HG02798 (cell line): ENCODE measurements at regions not wholly inside any gene's neighbourhood (a gene's known extent, or its start where the extent isn't known, plus 50 kb on each side); places are given as distances from the start of the nearest gene placed in this dataset.
"Not testable (repeated sequence)": the region's sequence is repeated elsewhere in the genome, so short reads cannot be mapped to it uniquely, and the experiment has no call there.

Experiments used
- ATAC-seq: cut with Tn5 transposase; IDR thresholded peaks from one replicate; pipeline ENCODE4 v1.9.1; 2021; ENCODE audit warnings: mild to moderate bottlenecking; ENCODE audit not compliant: unreplicated experiment, poor library complexity

- ATAC-seq: no peak
Observed at GRCh38 chr6:91241946-91242613, 655.2 kb upstream of the MAP3K7 start.

GRCh38 chr6:91240878-91241603, 654.2 kb upstream of the MAP3K7 start:
- peak; percentile 69 for ATAC-seq

- no peak for ATAC-seq
Observed at GRCh38 chr6:91221072-91221720, 634.3 kb upstream of the MAP3K7 start.

GRCh38 chr6:91213229-91213901, 626.5 kb upstream of the MAP3K7 start:
- ATAC-seq: no peak

GRCh38 chr6:91198588-91199255, 611.9 kb upstream of the MAP3K7 start:
- ATAC-seq: no peak

GRCh38 chr6:91196729-91197128, 609.9 kb upstream of the MAP3K7 start:
- no peak for ATAC-seq

- ATAC-seq: no peak
Observed at GRCh38 chr6:91193446-91193845, 606.6 kb upstream of the MAP3K7 start.

- ATAC-seq: not testable (repeated sequence)
Observed at GRCh38 chr6:91190041-91190440, 603.2 kb upstream of the MAP3K7 start.

GRCh38 chr6:91185072-91185471, 598.2 kb upstream of the MAP3K7 start:
- ATAC-seq: no peak

GRCh38 chr6:91181416-91181815, 594.5 kb upstream of the MAP3K7 start:
- ATAC-seq: no peak

GRCh38 chr6:91173651-91174050, 586.8 kb upstream of the MAP3K7 start:
- no peak for ATAC-seq

GRCh38 chr6:91173186-91173585, 586.3 kb upstream of the MAP3K7 start:
- ATAC-seq: no peak

GRCh38 chr6:91171754-91172462, 585.0 kb upstream of the MAP3K7 start:
- ATAC-seq: no peak

GRCh38 chr6:91167846-91168245, 581.0 kb upstream of the MAP3K7 start:
- no peak for ATAC-seq

GRCh38 chr6:91166271-91167046, 579.6 kb upstream of the MAP3K7 start:
- no peak for ATAC-seq

- ATAC-seq: no peak
Observed at GRCh38 chr6:91164105-91164504, 577.2 kb upstream of the MAP3K7 start.

GRCh38 chr6:91161246-91161645, 574.4 kb upstream of the MAP3K7 start:
- ATAC-seq: no peak

- ATAC-seq: no peak
Observed at GRCh38 chr6:91155129-91155785, 568.4 kb upstream of the MAP3K7 start.

- ATAC-seq: no peak
Observed at GRCh38 chr6:91152824-91153223, 566.0 kb upstream of the MAP3K7 start.
